ENCODE measurements at regions not wholly inside any gene's neighbourhood (a gene's known extent, or its start where the extent isn't known, plus 50 kb on each side); places are given as distances from the start of the nearest gene placed in this dataset.

DNA sequence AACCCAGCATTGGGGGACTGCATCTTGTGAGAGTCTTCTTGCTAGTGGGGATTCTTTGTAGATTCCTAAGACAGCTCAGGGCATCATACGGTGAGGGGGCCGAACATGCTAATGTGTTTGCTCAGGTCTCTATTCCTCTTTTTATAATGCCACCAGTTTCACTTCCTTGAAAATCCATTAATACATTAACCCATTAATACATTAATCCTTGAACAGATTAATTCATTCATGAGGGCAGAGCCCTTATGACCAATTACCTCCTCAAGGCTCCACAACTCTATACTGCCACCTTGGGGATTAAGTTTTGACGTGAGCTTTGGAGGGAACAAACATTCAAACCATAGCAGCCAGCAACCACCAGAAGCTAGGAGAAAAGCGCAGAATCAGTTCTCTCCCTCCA lies 67.2 kb upstream of the POT1 start:
- Histone ChIP-seq H3K9me3 (peaks cover 0 to 3% of the 10 kb centered on the region in 2 donors), H3K27ac (no peak overlapping the region), H3K4me1 (no peaks in the 10 kb centered on the region), H3K4me3 (no peak overlapping the region), H3K27me3 (no peaks in the 10 kb centered on the region), H3K36me3 (no peaks in the 10 kb centered on the region)
- intact Hi-C loops (cut with DNase I), result no loop called here
- ATAC-seq (no peak), DNase-seq (no peak)
- no peak for TF ChIP-seq CTCF (IDR thresholded peaks at IDR 0.05)

GRCh38 chr7:124992851-124993562 lies 63.4 kb upstream of the POT1 start:
- Histone ChIP-seq H3K9me3 (peaks cover 0 to 3% of the 10 kb centered on the region in 2 donors), H3K4me1 (no peaks in the 10 kb centered on the region), H3K4me3 (no peak overlapping the region), H3K27ac (peak overlapping the region in 1 of 2 donors; percentile 6), H3K27me3 (no peaks in the 10 kb centered on the region), H3K36me3 (no peaks in the 10 kb centered on the region)
- TF ChIP-seq CTCF (IDR thresholded peaks at IDR 0.05), result no peak
- ATAC-seq (peak; percentile 89), DNase-seq (no peak)
- intact Hi-C loops (cut with DNase I), result no loop called here

GRCh38 chr7:124989911-124990310 lies 60.3 kb upstream of the POT1 start:
- Histone ChIP-seq H3K36me3 (no peaks in the 10 kb centered on the region), H3K27me3 (no peaks in the 10 kb centered on the region), H3K27ac (no peak overlapping the region), H3K4me3 (no peak overlapping the region), H3K9me3 (peaks cover 0 to 3% of the 10 kb centered on the region in 2 donors), H3K4me1 (no peaks in the 10 kb centered on the region)
- no peak for ATAC-seq
- no peak for TF ChIP-seq CTCF (IDR thresholded peaks at IDR 0.05)
- DNase-seq, result no peak
- intact Hi-C loops (cut with DNase I), result no loop called here
